ENCODE measurements at regions not wholly inside any gene's neighbourhood (a gene's known extent, or its start where the extent isn't known, plus 50 kb on each side); places are given as distances from the start of the nearest gene placed in this dataset.
A peak's percentile ranks its signal among the peaks of the same experiment; 100 is the strongest.

DNA sequence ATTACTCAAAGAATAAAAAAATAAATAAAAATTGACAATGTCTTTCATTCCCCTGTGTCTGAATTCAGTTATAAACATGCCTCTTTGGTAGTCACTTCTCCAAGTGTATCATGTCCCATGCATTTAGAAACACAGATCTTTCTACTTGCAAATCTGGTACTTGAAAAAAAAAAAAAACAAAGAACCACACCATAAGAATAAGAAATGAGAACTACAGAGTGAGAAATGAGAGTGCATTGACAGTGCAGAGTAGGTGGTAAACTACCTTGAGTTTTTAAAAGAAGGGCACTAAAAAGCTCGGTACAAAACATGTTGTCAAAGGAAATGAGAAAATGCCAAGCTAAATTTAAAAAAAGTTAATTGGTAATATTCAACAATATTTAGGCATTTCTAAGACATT is 123.0 kb downstream of the GPR85 start:
- no peaks in the 10 kb centered on the region for H3K4me1 ChIP-seq (ENCODE audit: control insufficient read depth, insufficient read depth, low read length)
- no peaks in the 10 kb centered on the region for H3K36me3 ChIP-seq (ENCODE audit: control insufficient read depth in 2 of 2, insufficient read depth in 1 of 2, low read length in 2 of 2)
- H3K4me3 ChIP-seq (ENCODE audit: low read depth, low read length): no peak overlapping the region
- CTCF ChIA-PET: interaction anchor here (0.7 kb wide), 1 partner anchor 204 kb away, joined by 8 read pairs; no protein-coding TSS in a partner anchor
- POLR2A ChIA-PET: no interaction called here
- H3K9me3 ChIP-seq (ENCODE audit: control insufficient read depth, insufficient read depth, low read depth, low read length): no peaks in the 10 kb centered on the region
- no peak overlapping the region for H3K27ac ChIP-seq (ENCODE audit: extremely low read depth, low read depth, low read length)
- TF ChIP-seq ZNF624 (tag by site-specific recombination; IDR thresholded peaks at IDR 0.05) (no peak), ZFP41 (tag by site-specific recombination; IDR thresholded peaks at IDR 0.05; ENCODE audit: borderline replicate concordance) (no peak), REPIN1 (tag by site-specific recombination; IDR thresholded peaks at IDR 0.05; ENCODE audit: low read depth) (no peak)
- TF ChIP-seq, protein P1, sequence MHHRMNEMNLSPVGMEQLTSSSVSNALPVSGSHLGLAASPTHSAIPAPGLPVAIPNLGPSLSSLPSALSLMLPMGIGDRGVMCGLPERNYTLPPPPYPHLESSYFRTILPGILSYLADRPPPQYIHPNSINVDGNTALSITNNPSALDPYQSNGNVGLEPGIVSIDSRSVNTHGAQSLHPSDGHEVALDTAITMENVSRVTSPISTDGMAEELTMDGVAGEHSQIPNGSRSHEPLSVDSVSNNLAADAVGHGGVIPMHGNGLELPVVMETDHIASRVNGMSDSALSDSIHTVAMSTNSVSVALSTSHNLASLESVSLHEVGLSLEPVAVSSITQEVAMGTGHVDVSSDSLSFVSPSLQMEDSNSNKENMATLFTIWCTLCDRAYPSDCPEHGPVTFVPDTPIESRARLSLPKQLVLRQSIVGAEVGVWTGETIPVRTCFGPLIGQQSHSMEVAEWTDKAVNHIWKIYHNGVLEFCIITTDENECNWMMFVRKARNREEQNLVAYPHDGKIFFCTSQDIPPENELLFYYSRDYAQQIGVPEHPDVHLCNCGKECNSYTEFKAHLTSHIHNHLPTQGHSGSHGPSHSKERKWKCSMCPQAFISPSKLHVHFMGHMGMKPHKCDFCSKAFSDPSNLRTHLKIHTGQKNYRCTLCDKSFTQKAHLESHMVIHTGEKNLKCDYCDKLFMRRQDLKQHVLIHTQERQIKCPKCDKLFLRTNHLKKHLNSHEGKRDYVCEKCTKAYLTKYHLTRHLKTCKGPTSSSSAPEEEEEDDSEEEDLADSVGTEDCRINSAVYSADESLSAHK (tag by site-specific recombination; IDR thresholded peaks at IDR 0.05): no peak

DNA sequence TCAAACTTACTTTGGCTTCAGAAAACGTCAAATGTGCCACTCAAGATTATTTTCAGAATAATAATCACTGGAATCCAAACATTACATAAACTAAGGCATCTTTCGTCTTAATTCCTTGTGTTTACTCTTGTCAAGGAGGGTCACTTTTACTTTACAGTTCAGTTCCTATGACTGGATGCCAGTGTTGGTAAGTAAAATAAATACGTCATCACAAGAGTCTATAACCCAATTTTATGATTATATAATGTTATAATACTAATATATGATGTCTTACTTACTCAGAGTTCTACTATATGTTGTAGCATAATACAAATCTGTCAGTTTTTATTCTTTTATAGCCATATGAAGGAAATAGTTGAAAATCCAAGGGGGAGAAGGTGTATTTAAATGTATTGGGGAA is 123.8 kb downstream of the GPR85 start:
- Histone ChIP-seq H3K9me3 (ENCODE audit: control insufficient read depth, insufficient read depth, low read depth, low read length) (no peaks in the 10 kb centered on the region), H3K27ac (ENCODE audit: extremely low read depth, low read depth, low read length) (no peak overlapping the region), H3K4me1 (ENCODE audit: control insufficient read depth, insufficient read depth, low read length) (no peaks in the 10 kb centered on the region), H3K4me3 (ENCODE audit: low read depth, low read length) (no peak overlapping the region), H3K36me3 (ENCODE audit: control insufficient read depth in 2 of 2, insufficient read depth in 1 of 2, low read length in 2 of 2) (no peaks in the 10 kb centered on the region)
- CTCF ChIA-PET: no interaction called here
- POLR2A ChIA-PET: no interaction called here
- TF ChIP-seq, protein P2, sequence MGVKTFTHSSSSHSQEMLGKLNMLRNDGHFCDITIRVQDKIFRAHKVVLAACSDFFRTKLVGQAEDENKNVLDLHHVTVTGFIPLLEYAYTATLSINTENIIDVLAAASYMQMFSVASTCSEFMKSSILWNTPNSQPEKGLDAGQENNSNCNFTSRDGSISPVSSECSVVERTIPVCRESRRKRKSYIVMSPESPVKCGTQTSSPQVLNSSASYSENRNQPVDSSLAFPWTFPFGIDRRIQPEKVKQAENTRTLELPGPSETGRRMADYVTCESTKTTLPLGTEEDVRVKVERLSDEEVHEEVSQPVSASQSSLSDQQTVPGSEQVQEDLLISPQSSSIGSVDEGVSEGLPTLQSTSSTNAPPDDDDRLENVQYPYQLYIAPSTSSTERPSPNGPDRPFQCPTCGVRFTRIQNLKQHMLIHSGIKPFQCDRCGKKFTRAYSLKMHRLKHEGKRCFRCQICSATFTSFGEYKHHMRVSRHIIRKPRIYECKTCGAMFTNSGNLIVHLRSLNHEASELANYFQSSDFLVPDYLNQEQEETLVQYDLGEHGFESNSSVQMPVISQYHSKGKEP (tag by site-specific recombination; IDR thresholded peaks at IDR 0.05): no peak
- TF ChIP-seq, protein P3, sequence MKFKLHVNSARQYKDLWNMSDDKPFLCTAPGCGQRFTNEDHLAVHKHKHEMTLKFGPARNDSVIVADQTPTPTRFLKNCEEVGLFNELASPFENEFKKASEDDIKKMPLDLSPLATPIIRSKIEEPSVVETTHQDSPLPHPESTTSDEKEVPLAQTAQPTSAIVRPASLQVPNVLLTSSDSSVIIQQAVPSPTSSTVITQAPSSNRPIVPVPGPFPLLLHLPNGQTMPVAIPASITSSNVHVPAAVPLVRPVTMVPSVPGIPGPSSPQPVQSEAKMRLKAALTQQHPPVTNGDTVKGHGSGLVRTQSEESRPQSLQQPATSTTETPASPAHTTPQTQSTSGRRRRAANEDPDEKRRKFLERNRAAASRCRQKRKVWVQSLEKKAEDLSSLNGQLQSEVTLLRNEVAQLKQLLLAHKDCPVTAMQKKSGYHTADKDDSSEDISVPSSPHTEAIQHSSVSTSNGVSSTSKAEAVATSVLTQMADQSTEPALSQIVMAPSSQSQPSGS (tag by site-specific recombination; IDR thresholded peaks at IDR 0.05; ENCODE audit: low read depth): 0 out of 2 replicates have a peak, but pooled peaks have one; percentile 52

DNA sequence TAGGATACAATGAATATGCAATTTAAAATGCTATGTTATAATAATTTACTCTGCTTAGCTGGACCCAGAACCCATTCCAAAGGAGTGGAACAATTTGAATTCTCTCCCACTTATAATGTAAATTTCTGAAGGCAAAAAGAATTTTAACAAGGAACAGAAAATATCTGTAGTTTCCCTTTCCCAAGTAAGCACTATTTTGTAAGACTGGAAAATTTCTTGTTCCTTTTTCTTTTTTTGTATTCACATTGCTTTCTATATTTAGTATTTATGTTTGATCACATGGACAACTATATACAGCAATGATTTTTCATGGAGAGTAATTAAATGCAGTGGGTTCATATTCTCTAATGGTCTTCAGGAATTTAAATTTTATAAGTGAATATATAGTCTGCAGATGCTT is 127.4 kb downstream of the GPR85 start:
- TF ChIP-seq, protein P4, sequence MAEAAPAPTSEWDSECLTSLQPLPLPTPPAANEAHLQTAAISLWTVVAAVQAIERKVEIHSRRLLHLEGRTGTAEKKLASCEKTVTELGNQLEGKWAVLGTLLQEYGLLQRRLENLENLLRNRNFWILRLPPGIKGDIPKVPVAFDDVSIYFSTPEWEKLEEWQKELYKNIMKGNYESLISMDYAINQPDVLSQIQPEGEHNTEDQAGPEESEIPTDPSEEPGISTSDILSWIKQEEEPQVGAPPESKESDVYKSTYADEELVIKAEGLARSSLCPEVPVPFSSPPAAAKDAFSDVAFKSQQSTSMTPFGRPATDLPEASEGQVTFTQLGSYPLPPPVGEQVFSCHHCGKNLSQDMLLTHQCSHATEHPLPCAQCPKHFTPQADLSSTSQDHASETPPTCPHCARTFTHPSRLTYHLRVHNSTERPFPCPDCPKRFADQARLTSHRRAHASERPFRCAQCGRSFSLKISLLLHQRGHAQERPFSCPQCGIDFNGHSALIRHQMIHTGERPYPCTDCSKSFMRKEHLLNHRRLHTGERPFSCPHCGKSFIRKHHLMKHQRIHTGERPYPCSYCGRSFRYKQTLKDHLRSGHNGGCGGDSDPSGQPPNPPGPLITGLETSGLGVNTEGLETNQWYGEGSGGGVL (tag by site-specific recombination; IDR thresholded peaks at IDR 0.05): no peak
- TF ChIP-seq TCF7L2 (IDR thresholded peaks at IDR 0.05; ENCODE audit: borderline replicate concordance, low read depth, low read length) (no peak), ZNF426 (tag by site-specific recombination; IDR thresholded peaks at IDR 0.05) (no peak)
- ChIA-PET CTCF (no interaction called here), POLR2A (no interaction called here)
- no peaks in the 10 kb centered on the region for H3K36me3 ChIP-seq (ENCODE audit: control insufficient read depth in 2 of 2, insufficient read depth in 1 of 2, low read length in 2 of 2)
- no peak overlapping the region for H3K27ac ChIP-seq (ENCODE audit: extremely low read depth, low read depth, low read length)
- no peak overlapping the region for H3K4me3 ChIP-seq (ENCODE audit: low read depth, low read length)
- no peaks in the 10 kb centered on the region for H3K4me1 ChIP-seq (ENCODE audit: control insufficient read depth, insufficient read depth, low read length)
- no peaks in the 10 kb centered on the region for H3K9me3 ChIP-seq (ENCODE audit: control insufficient read depth, insufficient read depth, low read depth, low read length)

DNA sequence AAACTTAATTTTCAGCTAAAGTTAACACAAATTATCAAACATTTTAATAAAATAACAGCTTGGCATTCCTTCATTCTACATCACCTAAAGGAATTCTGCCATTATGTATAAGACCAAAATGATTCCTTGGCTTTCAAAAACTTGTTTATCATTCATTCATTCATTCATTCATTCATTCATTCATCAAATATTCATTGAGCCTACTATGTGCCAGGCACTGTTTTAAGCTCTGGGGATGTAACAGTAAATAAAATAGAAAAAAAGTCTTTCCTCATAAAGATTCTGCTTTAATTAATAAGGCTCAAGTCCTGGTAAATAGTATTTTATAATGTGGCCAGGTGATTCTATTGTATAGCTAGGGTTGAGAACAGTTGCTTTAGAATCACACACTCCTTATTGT is 127.9 kb downstream of the GPR85 start:
- H3K4me3 ChIP-seq (ENCODE audit: low read depth, low read length): no peak overlapping the region
- no peaks in the 10 kb centered on the region for H3K4me1 ChIP-seq (ENCODE audit: control insufficient read depth, insufficient read depth, low read length)
- H3K36me3 ChIP-seq (ENCODE audit: control insufficient read depth in 2 of 2, insufficient read depth in 1 of 2, low read length in 2 of 2): no peaks in the 10 kb centered on the region
- no peak overlapping the region for H3K27ac ChIP-seq (ENCODE audit: extremely low read depth, low read depth, low read length)
- ChIA-PET POLR2A (no interaction called here), CTCF (interaction anchor here (0.6 to 0.9 kb wide), 2 partner anchors 16 to 78 kb away, joined by 3 read pairs; no protein-coding TSS in a partner anchor)
- TF ChIP-seq, protein P5, sequence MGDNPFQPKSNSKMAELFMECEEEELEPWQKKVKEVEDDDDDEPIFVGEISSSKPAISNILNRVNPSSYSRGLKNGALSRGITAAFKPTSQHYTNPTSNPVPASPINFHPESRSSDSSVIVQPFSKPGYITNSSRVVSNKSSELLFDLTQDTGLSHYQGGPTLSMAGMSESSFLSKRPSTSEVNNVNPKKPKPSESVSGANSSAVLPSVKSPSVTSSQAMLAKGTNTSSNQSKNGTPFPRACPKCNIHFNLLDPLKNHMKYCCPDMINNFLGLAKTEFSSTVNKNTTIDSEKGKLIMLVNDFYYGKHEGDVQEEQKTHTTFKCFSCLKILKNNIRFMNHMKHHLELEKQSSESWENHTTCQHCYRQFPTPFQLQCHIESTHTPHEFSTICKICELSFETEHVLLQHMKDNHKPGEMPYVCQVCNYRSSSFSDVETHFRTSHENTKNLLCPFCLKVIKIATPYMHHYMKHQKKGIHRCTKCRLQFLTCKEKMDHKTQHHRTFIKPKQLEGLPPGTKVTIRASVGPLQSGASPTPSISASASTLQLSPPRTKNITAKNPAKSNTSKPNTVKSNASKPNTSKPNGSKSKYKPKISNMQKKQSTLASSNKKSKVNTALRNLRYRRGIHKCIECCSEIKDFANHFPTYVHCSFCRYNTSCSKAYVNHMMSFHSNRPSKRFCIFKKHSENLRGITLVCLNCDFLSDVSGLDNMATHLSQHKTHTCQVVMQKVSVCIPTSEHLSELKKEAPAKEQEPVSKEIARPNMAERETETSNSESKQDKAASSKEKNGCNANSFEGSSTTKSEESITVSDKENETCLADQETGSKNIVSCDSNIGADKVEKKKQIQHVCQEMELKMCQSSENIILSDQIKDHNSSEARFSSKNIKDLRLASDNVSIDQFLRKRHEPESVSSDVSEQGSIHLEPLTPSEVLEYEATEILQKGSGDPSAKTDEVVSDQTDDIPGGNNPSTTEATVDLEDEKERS (tag by site-specific recombination; IDR thresholded peaks at IDR 0.05): no peak
- TF ChIP-seq ZNF707 (tag by site-specific recombination; IDR thresholded peaks at IDR 0.05): no peak
- H3K9me3 ChIP-seq (ENCODE audit: control insufficient read depth, insufficient read depth, low read depth, low read length): no peaks in the 10 kb centered on the region
